ENCODE measurements at regions not wholly inside any gene's neighbourhood (a gene's known extent, or its start where the extent isn't known, plus 50 kb on each side); places are given as distances from the start of the nearest gene placed in this dataset.

DNA sequence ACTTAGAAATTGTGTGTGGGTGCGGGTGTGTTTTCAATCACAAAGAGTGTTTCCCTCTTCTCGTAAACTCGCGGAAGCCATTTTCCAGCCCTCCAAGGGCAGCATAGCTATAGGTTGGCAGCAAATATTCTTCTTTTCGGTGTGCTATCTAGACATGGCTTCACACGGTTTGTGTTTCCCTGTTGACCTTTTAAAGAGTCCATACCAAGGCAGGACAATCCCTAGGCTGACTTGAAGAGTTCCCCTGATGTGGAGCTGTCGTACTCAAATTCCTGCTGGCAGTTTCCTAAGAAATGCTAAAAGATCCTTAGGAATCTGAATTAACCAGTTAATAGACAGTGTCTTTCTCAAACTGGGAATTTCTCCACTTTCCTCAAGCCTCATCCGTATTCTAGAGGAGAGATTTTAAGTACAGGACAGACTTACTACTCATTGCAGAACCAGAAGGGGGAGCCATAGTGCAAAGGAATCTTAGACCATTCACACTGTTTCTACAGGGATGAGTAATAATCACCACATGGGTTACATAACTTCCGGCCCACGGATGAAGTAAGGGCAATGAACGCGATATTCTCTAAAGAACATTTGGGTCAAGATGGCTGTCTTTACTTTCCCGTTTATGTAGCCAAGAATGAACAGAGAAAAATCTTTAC is 288.6 kb upstream of the ELAC2 start:
- CTCF ChIA-PET: interaction anchor here (0.6 to 1.3 kb wide), 2 partner anchors 10 to 40 kb away, joined by 3 read pairs; no protein-coding TSS in a partner anchor
- Mint-ChIP-seq H3K4me3 (ENCODE audit: unreplicated experiment) (no peak overlapping the region), H3K27ac (ENCODE audit: low read depth, unreplicated experiment) (no peak overlapping the region), H3K27me3 (ENCODE audit: insufficient read depth, unreplicated experiment) (no peaks in the 10 kb centered on the region), H3K9me3 (ENCODE audit: unreplicated experiment) (peaks cover 15% of the 10 kb centered on the region), H3K36me3 (ENCODE audit: insufficient read depth, unreplicated experiment) (no peaks in the 10 kb centered on the region), H3K4me1 (ENCODE audit: insufficient read depth, unreplicated experiment) (peaks cover 9% of the 10 kb centered on the region)
- BruUV-seq (replicated peaks): no TSS peak
- intact Hi-C loops (cut with micrococcal nuclease): loop anchor here (1.0 kb wide), 1 partner anchor 996 kb away; no protein-coding TSS in a partner anchor
- TF ChIP-seq, protein P1, sequence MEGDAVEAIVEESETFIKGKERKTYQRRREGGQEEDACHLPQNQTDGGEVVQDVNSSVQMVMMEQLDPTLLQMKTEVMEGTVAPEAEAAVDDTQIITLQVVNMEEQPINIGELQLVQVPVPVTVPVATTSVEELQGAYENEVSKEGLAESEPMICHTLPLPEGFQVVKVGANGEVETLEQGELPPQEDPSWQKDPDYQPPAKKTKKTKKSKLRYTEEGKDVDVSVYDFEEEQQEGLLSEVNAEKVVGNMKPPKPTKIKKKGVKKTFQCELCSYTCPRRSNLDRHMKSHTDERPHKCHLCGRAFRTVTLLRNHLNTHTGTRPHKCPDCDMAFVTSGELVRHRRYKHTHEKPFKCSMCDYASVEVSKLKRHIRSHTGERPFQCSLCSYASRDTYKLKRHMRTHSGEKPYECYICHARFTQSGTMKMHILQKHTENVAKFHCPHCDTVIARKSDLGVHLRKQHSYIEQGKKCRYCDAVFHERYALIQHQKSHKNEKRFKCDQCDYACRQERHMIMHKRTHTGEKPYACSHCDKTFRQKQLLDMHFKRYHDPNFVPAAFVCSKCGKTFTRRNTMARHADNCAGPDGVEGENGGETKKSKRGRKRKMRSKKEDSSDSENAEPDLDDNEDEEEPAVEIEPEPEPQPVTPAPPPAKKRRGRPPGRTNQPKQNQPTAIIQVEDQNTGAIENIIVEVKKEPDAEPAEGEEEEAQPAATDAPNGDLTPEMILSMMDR (IDR thresholded peaks at IDR 0.05; ENCODE audit: unreplicated experiment): peak; percentile 38
- POLR2A ChIA-PET: no interaction called here
- peak; percentile 94 for DNase-seq (ENCODE audit: unreplicated experiment)

DNA sequence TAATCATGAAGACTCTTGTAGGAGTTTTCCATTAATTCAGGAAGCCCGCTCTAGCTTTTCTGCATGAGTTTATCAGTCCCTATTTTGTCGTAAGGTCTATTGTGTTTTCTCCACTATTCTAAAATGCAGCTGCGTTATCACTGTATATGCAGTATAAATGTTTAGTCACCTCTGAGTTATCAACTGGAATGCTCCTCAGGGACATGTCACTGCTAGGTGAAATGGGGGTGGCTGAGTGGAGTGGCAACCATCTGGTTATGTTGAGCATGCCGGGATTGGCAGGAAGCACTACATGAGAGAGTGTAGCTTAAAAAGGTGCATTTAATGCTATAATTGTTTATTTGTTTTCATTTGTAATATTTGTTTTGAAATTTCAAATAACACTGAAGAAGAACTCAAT is 285.2 kb upstream of the ELAC2 start:
- H3K27ac Mint-ChIP-seq (ENCODE audit: low read depth, unreplicated experiment): no peak overlapping the region
- H3K4me3 Mint-ChIP-seq (ENCODE audit: unreplicated experiment): no peak overlapping the region
- intact Hi-C loops (cut with micrococcal nuclease): no loop called here
- CTCF ChIA-PET: interaction anchor here (0.6 kb wide), 1 partner anchor 271 kb away, joined by 3 read pairs; no protein-coding TSS in a partner anchor
- H3K36me3 Mint-ChIP-seq (ENCODE audit: insufficient read depth, unreplicated experiment): no peaks in the 10 kb centered on the region
- TF ChIP-seq, protein P1 (IDR thresholded peaks at IDR 0.05; ENCODE audit: unreplicated experiment): no peak
- DNase-seq (ENCODE audit: unreplicated experiment): no peak
- no peaks in the 10 kb centered on the region for H3K9me3 Mint-ChIP-seq (ENCODE audit: unreplicated experiment)
- BruUV-seq (replicated peaks): no TSS peak
- POLR2A ChIA-PET: no interaction called here
- no peaks in the 10 kb centered on the region for H3K27me3 Mint-ChIP-seq (ENCODE audit: insufficient read depth, unreplicated experiment)
- no peaks in the 10 kb centered on the region for H3K4me1 Mint-ChIP-seq (ENCODE audit: insufficient read depth, unreplicated experiment)

DNA sequence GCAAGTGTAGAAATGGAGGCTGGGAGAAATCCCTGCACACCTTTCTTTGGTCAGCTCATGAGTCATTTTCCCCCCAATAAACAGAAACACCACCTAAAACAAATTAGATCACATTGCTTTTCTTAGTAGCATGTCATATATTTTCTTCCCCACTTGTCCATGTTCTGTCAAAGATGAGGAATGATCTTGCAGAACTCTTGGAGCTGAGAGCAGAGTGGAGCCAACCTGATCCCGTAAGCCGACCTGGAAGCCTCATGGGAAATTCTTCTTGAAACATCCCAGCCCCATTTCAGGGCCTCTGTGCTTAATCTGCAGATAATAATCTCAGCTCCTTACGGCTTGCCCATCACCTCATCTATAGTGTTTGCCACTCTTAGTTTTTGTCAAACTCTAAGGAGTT is 284.6 kb upstream of the ELAC2 start:
- no peak for DNase-seq (ENCODE audit: unreplicated experiment)
- POLR2A ChIA-PET: no interaction called here
- CTCF ChIA-PET: interaction anchor here (0.6 kb wide), 1 partner anchor 272 kb away, joined by 3 read pairs; no protein-coding TSS in a partner anchor
- Mint-ChIP-seq H3K36me3 (ENCODE audit: insufficient read depth, unreplicated experiment) (no peaks in the 10 kb centered on the region), H3K4me3 (ENCODE audit: unreplicated experiment) (no peak overlapping the region), H3K27ac (ENCODE audit: low read depth, unreplicated experiment) (no peak overlapping the region), H3K27me3 (ENCODE audit: insufficient read depth, unreplicated experiment) (no peaks in the 10 kb centered on the region), H3K9me3 (ENCODE audit: unreplicated experiment) (no peaks in the 10 kb centered on the region), H3K4me1 (ENCODE audit: insufficient read depth, unreplicated experiment) (no peaks in the 10 kb centered on the region)
- BruUV-seq (replicated peaks): no TSS peak
- TF ChIP-seq, protein P1 (IDR thresholded peaks at IDR 0.05; ENCODE audit: unreplicated experiment): no peak
- intact Hi-C loops (cut with micrococcal nuclease): no loop called here

DNA sequence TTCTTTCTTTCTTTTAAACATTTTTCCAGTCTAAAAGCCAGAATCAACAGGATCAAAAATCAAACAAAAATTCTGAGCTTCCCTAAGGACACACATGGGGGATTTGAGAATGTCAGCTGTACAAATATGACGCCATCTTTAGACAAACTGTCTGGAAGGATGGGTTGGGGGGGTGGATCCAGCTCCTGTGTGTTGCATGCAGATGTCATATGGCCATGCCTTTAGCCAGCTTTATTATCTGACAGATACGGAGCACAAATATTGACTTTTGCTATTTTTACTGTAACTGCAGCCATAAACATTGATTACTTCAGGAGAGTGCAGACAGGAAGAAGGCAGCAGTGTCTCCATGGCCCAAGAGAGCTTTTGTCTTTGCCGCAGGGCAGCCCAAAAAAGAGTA is 279.4 kb upstream of the ELAC2 start:
- intact Hi-C loops (cut with micrococcal nuclease): no loop called here
- ChIA-PET CTCF (interaction anchor here (0.6 to 0.8 kb wide), 2 partner anchors 22 to 265 kb away, joined by 3 read pairs; no protein-coding TSS in a partner anchor), POLR2A (no interaction called here)
- H3K4me1 Mint-ChIP-seq (ENCODE audit: insufficient read depth, unreplicated experiment): no peaks in the 10 kb centered on the region
- no TSS peak for BruUV-seq (replicated peaks)
- H3K9me3 Mint-ChIP-seq (ENCODE audit: unreplicated experiment): no peaks in the 10 kb centered on the region
- H3K36me3 Mint-ChIP-seq (ENCODE audit: insufficient read depth, unreplicated experiment): no peaks in the 10 kb centered on the region
- no peak overlapping the region for H3K27ac Mint-ChIP-seq (ENCODE audit: low read depth, unreplicated experiment)
- no peak overlapping the region for H3K4me3 Mint-ChIP-seq (ENCODE audit: unreplicated experiment)
- H3K27me3 Mint-ChIP-seq (ENCODE audit: insufficient read depth, unreplicated experiment): no peaks in the 10 kb centered on the region
- no peak for DNase-seq (ENCODE audit: unreplicated experiment)
- TF ChIP-seq, protein P1 (IDR thresholded peaks at IDR 0.05; ENCODE audit: unreplicated experiment): no peak
